ENCODE measurements at regions not wholly inside any gene's neighbourhood (a gene's known extent, or its start where the extent isn't known, plus 50 kb on each side); places are given as distances from the start of the nearest gene placed in this dataset.

GRCh38 chr5:101160002-101160401 lies 256.9 kb upstream of the ST8SIA4 start:
- Histone ChIP-seq H3K4me1 (replicated peaks in 1 of 4; ENCODE audit: control insufficient read depth in 3 of 4, insufficient read depth in 4 of 4, low read length in 3 of 4) (no peaks in the 10 kb centered on the region; a peak in 1 of 7 replicates), H3K4me3 (ENCODE audit: extremely low read depth in 1 of 4, insufficient read depth in 2 of 4, low read depth in 3 of 4, low read length in 4 of 4) (no peak overlapping the region), H4K8ac (ENCODE audit: extremely low read depth, insufficient read depth, low read length) (no peak overlapping the region), H2AK5ac (ENCODE audit: low read depth, low read length) (no peak overlapping the region), H3K56ac (replicated peaks; ENCODE audit: insufficient read length, low read depth, low read length) (no peak overlapping the region), H3K18ac (ENCODE audit: extremely low read depth, low read length) (no peak overlapping the region), H3K4me2 (ENCODE audit: insufficient read depth in 1 of 2, low read depth in 2 of 2, low read length in 2 of 2) (no peak overlapping the region), H2AFZ (ENCODE audit: low read length) (no peak overlapping the region), H2BK15ac (ENCODE audit: low read length) (no peak overlapping the region), H4K5ac (ENCODE audit: insufficient read length, low read depth, low read length) (no peak overlapping the region), H3K27me3 (replicated peaks in 1 of 4; ENCODE audit: control insufficient read depth in 3 of 4, extremely low read depth in 1 of 4, insufficient read depth in 3 of 4, low read length in 3 of 4) (no peaks in the 10 kb centered on the region), H4K91ac (replicated peaks; ENCODE audit: insufficient read length, low read length) (no peak overlapping the region), H3K23ac (ENCODE audit: insufficient read length) (no peak overlapping the region), H3K14ac (ENCODE audit: insufficient read length) (no peak overlapping the region), H2BK5ac (ENCODE audit: low read depth, low read length) (no peak overlapping the region), H3K4ac (replicated peaks; ENCODE audit: insufficient read length, low read depth, low read length) (no peak overlapping the region), H2BK120ac (replicated peaks; ENCODE audit: low read depth, low read length) (no peak overlapping the region), H3K23me2 (ENCODE audit: low read depth, low read length) (no peaks in the 10 kb centered on the region), H2BK20ac (ENCODE audit: low read length) (no peak overlapping the region), H3K79me1 (ENCODE audit: low read depth, low read length) (no peaks in the 10 kb centered on the region), H3K36me3 (ENCODE audit: control insufficient read depth in 2 of 4, insufficient read depth in 4 of 4, low read length in 3 of 4) (no peaks in the 10 kb centered on the region), H3K27ac (ENCODE audit: low read depth, low read length) (no peak overlapping the region), H3K79me2 (ENCODE audit: control insufficient read depth in 1 of 2, insufficient read depth in 2 of 2, low read length in 2 of 2) (no peaks in the 10 kb centered on the region), H3K9me3 (ENCODE audit: insufficient read depth in 2 of 2, low read depth in 1 of 2, low read length in 1 of 2) (no peaks in the 10 kb centered on the region), H3K9ac (replicated peaks in 1 of 4; ENCODE audit: extremely low read depth in 1 of 4, low read depth in 3 of 4, low read length in 3 of 4) (no peak overlapping the region), H2BK12ac (ENCODE audit: low read depth, low read length) (no peak overlapping the region), H4K20me1 (replicated peaks in 1 of 2; ENCODE audit: control insufficient read depth in 1 of 2, insufficient read depth in 2 of 2, low read length in 2 of 2) (no peaks in the 10 kb centered on the region)
- POLR2A ChIA-PET (ENCODE audit: partially characterized antibody): no interaction called here
- DNase-seq (ENCODE audit: low read depth in 1 of 2, low spot score in 2 of 2): no peak
- CTCF ChIA-PET (ENCODE audit: partially characterized antibody): no interaction called here
- WGBS, 2 experiments (ENCODE audit: extremely low coverage in 1 of 2, insufficient coverage in 1 of 2, insufficient read length in 1 of 2, insufficient replicate concordance in 2 of 2, low coverage in 1 of 2, low lambda C conversion rate in 2 of 2, missing lambda C conversion rate in 1 of 2): 89% methylated on average over 1 of the region's 1 CpG; no CpG with 5 or more reads in 1 of the 2 experiments
- no peak for FAIRE-seq
- TF ChIP-seq HDAC2 (IDR thresholded peaks at IDR 0.05; ENCODE audit: borderline replicate concordance in 1 of 2, low read depth in 2 of 2, low read length in 2 of 2) (no peak), JUND (IDR thresholded peaks at IDR 0.05; ENCODE audit: low read length) (no peak), SIX5 (IDR thresholded peaks at IDR 0.05; ENCODE audit: low read depth, low read length) (no peak)

Data from H1 (cell line).